GM21717 (cell line): ENCODE measurements at regions not wholly inside any gene's neighbourhood (a gene's known extent, or its start where the extent isn't known, plus 50 kb on each side); places are given as distances from the start of the nearest gene placed in this dataset.

ENCODE experiments used
- ATAC-seq: cut with Tn5 transposase; IDR thresholded peaks from one replicate; pipeline ENCODE4 v1.9.1; 2021; ENCODE audit warnings: mild to moderate bottlenecking, moderate library complexity; ENCODE audit not compliant: unreplicated experiment

DNA sequence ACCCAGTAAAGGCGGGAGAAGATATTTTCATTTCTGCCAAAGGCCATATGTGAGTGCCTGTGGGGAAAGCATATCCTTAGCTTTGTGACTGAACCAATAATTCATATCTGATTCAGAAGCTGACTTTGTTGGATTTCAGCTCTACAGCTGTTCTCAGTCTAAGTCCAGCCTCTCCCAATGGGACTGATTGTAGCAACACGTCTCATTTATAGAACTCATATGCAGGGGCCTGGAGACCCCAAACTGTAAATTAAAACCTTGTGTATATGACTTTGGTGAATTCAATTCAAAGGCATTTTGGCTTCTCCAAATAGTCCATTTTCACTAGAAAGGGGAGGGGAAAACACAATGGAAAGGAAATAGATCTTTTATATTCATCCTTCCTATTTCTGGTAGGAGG, 250.4 kb upstream of the SORL1-AS1 start:
- ATAC-seq: no peak

DNA sequence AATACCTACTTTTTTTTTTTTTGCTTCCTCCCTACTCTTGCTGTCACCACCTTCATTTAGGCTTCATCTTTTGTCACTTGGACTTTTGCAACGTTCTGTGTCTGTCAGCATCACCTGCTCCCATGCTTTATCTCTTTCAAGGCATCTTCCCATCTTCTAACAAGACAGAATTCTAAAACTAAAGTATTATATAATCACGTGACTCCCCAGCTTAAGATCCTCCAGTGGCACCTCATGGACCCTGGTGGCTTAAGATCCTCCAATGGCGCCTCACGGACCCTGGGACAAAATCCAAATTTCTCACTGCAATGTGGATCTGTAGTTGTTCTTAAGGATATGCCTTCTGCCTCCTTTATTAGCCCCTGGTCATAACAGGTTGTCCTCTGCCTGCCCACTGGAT, 248.2 kb upstream of the SORL1-AS1 start:
- no peak for ATAC-seq

DNA sequence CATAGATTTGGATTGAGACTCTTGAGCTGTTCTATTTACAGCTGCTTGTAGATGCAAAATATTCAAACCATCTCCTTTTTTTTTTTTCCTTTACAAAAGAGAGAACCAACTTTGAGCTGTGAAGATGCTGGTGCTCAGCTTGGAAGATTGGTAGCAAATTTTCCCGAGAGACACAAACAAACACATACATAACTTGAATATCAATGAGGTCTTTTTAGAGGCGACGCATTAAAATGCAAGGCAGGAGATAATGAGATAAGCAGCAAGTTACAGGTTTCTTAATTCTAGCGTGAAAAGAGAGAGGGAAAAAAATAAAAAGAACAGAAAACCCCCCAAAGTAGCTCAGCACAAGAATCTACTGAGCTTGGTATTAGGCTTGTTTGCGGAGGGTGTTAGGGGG, 247.0 kb upstream of the SORL1-AS1 start:
- no peak for ATAC-seq

DNA sequence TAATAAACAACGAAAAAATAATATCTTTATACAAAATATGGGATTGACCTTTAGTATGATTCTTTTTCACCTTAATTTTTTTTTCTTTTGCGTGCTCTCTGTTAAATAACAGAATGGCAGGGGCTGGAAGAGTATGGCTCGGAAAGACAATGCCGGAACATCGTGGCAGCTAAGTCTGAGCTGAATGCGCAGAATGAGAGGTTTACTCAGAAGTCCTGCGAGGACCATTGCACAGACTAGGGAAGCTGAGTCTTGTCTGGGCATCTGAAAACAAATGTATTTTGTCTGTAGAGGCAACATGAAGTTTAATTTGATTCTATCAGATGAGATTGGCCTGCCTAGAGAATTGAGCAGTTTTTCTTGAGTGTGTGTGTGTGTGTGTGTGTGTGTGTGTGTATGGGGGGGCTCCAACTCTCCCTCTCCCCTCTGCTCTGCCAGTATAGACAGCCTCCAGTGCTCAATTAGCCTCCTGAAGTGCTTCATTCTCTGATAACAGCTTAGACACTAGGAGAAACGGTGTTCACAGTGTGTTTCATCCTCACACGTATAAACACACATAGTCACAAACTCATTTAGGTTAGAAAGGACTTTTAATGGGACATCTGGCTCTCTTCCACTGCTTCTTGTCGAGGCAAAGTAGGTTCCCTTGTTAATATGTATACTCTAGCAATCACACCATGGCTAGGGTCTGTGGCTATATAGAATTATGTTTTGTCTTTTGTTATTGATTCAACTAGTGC, 244.3 kb upstream of the SORL1-AS1 start:
- no peak for ATAC-seq

DNA sequence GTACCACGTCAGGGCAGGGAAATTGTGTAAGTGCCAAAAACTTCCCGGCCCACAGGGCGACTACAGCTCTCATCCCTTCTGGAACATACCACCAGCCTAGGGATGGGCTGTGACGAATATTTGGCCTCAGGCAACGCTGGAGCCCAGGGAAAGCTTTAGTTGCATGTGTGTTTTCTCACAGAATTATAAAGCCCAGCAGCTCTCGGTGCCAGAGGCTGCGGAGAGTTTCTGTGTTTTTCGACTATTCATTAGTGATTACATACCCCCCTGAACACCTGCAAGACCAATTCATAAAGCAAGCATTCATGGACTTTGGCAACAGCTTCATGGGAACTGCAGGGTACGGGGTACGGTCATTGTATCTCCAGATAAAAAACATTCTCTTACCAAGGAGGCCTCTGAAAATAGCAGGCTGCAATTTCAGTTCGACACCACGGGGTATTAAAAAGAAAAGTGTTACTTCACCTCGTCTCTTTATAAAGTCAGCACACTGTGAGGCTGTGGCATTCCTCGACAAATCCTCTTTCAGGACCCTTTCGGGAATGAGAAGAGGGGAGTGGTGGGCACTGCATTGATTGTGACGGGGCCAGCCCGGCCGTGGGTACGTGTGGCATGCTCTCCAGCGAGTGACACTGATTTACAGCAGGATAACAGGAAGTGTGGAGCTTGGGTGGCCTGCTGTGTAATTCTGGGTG, 243.6 kb upstream of the SORL1-AS1 start:
- no peak for ATAC-seq

DNA sequence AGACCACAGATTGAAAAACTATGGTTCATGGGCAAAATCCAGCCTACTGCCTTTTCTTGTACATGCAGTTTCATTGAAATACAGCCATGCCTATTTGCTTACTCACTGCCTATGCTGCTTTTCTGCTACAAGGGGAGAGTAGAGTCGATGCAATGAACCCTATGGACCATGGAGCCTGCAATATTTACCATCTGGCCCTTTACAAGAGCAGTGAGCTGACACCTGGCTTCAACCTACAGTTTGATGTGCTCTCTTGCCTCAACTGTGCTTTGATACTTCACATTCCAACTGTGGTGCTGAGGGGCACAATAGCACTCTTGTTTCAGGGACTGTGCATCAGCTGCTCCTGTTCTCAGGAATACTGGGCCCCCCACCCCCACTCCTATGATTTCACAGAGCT, 239.5 kb upstream of the SORL1-AS1 start:
- no peak for ATAC-seq

DNA sequence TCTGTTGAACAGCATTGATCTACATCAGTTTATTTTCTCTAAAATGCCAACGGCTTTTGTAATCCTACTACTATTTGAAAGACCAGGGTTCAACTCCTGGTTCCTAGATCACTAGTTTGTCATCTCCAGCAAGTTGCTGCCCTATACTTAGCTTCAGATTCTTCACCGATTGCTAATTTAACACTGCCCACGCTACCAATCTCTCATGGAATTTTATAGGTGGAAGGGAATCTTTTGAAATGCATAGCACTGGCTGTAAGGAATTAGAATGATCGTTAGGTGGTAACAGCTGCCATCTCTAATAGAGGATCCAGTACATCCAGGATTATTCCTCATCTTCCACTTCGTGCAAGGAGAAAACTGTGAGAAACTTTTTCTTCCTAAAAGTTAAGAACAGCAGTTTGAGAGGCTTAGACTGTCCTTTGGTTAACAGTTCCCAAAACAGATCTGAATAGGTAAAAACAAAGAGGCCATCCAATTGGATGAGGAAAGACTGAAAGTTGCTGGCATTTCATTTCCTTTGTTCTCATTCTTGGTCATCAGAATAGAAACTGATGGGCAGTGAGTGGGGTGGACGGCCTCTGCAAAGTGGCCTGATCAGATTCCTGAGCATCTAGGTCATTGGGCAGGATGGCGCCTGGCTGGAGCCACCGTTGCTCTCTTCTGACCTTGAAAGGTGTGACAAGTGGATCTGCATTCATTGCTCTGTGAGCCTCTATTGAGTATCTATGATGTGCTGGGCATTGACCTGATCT, 236.3 kb upstream of the SORL1-AS1 start:
- no peak for ATAC-seq

DNA sequence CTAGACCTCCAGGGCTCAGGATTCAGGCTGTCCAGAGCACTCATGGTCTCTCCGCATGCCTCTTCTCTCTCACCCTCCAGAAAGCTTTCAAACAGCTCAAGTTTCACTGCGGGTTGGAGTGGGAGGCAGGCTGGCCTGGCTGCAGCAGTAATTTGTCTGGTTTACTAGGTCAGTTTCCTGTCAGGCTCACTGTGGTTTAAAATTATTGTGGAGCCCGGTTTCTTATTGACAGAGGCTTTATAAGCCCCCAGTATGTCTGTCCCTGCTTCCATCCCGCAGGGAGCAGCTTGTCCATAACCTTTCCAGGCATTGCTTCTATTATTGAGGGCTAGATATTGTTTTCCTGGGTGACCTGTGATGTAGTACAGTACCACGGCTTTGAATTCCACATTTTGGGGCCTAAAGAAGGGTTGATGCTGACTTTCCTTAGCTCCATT, 235.3 kb upstream of the SORL1-AS1 start:
- no peak for ATAC-seq

DNA sequence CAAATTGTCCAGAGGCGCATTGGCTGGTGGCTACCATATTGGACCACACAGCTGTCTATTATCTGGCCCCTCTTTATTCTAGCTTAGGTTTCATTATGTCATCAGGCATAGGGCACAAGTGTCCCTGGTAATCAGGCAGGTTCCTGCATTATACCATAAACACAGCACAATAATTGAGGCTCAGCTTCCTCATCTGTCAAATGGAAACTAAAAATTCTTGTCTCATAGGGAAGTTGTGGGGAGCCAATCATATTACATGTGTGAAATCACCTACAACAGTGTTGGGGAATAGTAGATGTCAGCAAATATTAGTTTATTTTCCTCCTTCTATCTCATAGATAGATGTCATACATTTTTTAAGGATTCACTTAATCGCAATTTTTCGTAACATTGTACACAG, 231.0 kb upstream of the SORL1-AS1 start:
- ATAC-seq: no peak
